RWPE1 (cell line): ENCODE measurements at regions not wholly inside any gene's neighbourhood (a gene's known extent, or its start where the extent isn't known, plus 50 kb on each side); places are given as distances from the start of the nearest gene placed in this dataset.

Experiments
- CTCF ChIA-PET: fragments of 350-600 bp; sonication (Branson Sonifier 250); formaldehyde crosslinking; extraction: SDS; loops from one replicate; lab custom pipeline; 2021; lab: Yijun Ruan, JAX
- POLR2A ChIA-PET: fragments of 400-600 bp; formaldehyde crosslinking; extraction: SDS; loops from one replicate; lab custom pipeline; 2020; ENCODE audit warnings: antibody characterized with exemption; ENCODE audit not compliant: low non-redundant PET; lab: Yijun Ruan, JAX
- DNase-seq: peaks from one replicate; pipeline ENCODE4 v3.0.0; 2012; ENCODE audit warnings: low spot score
- H3K27ac ChIP-seq: fragments of 450-650 bp; 2 replicates; pipeline ENCODE4 v1.5.1; 2017
- CTCF ChIP-seq: fragments of 450-650 bp; conservative IDR thresholded peaks from 2 replicates; pipeline ENCODE4 v1.5.1; 2017; ENCODE audit warnings: low read depth, mild to moderate bottlenecking

DNA sequence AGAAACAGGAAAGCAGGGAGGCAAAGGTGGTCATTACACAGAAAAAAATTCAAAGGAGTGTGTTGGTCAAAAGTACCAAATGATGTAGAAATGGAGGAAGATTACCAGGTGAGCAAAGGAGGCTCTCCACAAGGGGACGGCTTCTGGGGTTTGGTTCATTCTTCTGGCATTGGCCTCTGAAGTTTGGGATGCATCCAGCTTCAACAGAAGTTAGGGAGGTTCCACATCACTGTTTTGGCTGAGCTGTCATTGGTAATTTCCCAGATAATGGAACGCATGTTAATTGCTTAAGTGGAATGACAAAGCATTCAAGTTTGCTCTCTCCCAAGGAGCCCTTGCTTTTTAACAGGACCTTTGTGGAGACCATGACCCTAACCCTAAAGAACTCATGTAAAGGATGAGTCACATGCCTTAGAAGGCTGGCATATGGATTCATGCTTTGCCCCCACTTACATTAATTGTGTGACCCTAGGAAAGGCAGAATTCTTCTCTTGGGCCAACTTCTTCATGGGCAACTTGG, 398.6 kb downstream of the GPAM start:
- no peak for TF ChIP-seq CTCF
- no peak for DNase-seq
- ChIA-PET POLR2A (no interaction called here), CTCF (interaction anchor here (0.7 kb wide), 1 partner anchor 16 kb away, joined by 3 read pairs; no protein-coding TSS in a partner anchor)
- no peak overlapping the region for H3K27ac ChIP-seq

GRCh38 chr10:111785921-111786320, 397.6 kb downstream of the GPAM start:
- no peak overlapping the region for H3K27ac ChIP-seq
- no peak for DNase-seq
- TF ChIP-seq CTCF, result no peak
- CTCF ChIA-PET, result no interaction called here
- POLR2A ChIA-PET, result no interaction called here

- CTCF ChIA-PET, result no interaction called here
- no peak overlapping the region for H3K27ac ChIP-seq
- no peak for TF ChIP-seq CTCF
- POLR2A ChIA-PET, result no interaction called here
- DNase-seq, result no peak
Measured at GRCh38 chr10:111789821-111790220, 393.7 kb downstream of the GPAM start.

- H3K27ac ChIP-seq, result no peak overlapping the region
- ChIA-PET CTCF (no interaction called here), POLR2A (no interaction called here)
- DNase-seq, result no peak
- TF ChIP-seq CTCF, result no peak
Measured at GRCh38 chr10:111801841-111802240, 381.7 kb downstream of the GPAM start.

GRCh38 chr10:111804781-111805180, 378.8 kb downstream of the GPAM start:
- H3K27ac ChIP-seq, result no peak overlapping the region
- ChIA-PET CTCF (no interaction called here), POLR2A (no interaction called here)
- TF ChIP-seq CTCF, result no peak
- no peak for DNase-seq

DNA sequence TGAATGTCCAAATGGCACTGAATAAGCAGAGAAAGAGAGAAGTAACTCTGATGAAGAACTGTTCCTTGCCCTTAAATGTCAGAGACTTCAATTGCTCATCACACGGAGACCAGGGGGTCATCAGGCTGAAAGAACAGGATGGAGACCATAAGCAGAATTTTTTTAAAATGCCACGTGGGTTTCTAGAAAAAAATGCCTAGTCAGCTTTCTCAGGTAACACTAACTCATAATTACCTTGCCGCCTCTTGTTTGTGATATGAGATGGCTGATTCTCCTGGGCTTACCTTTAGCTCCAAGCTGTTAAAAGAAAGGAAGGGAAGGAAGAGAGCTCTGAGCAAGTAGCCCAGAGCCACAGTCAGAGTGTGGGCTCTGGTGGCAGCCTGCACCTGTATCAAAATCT, 372.0 kb downstream of the GPAM start:
- DNase-seq, result no peak
- TF ChIP-seq CTCF, result no peak
- POLR2A ChIA-PET, result no interaction called here
- no peak overlapping the region for H3K27ac ChIP-seq
- CTCF ChIA-PET, result no interaction called here
